Stimulated activated CD8-positive, alpha-beta memory T cell treated with anti-CD3 and anti-CD28 coated beads, Interleukin-15, amount 100 ng/mL, for 48 hours (primary cell): ENCODE measurements at regions not wholly inside any gene's neighbourhood (a gene's known extent, or its start where the extent isn't known, plus 50 kb on each side); places are given as distances from the start of the nearest gene placed in this dataset.
A peak's percentile ranks its signal among the peaks of the same experiment; 100 is the strongest.

Experiments
- DNase-seq, 2 donors: peaks; one replicate each; pipeline ENCODE4 v3.0.0-alpha.2; 2020; ENCODE audit warnings: low read depth in 2 of 2

GRCh38 chr20:19807946-19808330, 49.9 kb downstream of the RIN2 start:
- DNase-seq, result no peak

- DNase-seq, result no peak
These were observed 50.4 kb downstream of the RIN2 start for GRCh38 chr20:19808498-19808897.

- no peak for DNase-seq
These were observed 51.4 kb downstream of the RIN2 start for GRCh38 chr20:19809505-19809904.

GRCh38 chr20:19811231-19811630, 53.2 kb downstream of the RIN2 start:
- DNase-seq, result no peak

GRCh38 chr20:19812056-19812455, 54.0 kb downstream of the RIN2 start:
- no peak for DNase-seq

- no peak for DNase-seq
These were observed 54.6 kb downstream of the RIN2 start for GRCh38 chr20:19812696-19813095.

- DNase-seq, result no peak
These were observed 56.0 kb downstream of the RIN2 start for GRCh38 chr20:19813846-19814640.

- no peak for DNase-seq
These were observed 57.5 kb downstream of the RIN2 start for GRCh38 chr20:19815553-19815991.

- no peak for DNase-seq
These were observed 58.3 kb downstream of the RIN2 start for GRCh38 chr20:19816386-19816785.

- DNase-seq, result no peak
These were observed 59.0 kb downstream of the RIN2 start for GRCh38 chr20:19817017-19817416.

- DNase-seq, result no peak
These were observed 61.1 kb downstream of the RIN2 start for GRCh38 chr20:19819149-19819548.

- no peak for DNase-seq
These were observed 62.6 kb downstream of the RIN2 start for GRCh38 chr20:19820555-19821211.

GRCh38 chr20:19821606-19822005, 63.5 kb downstream of the RIN2 start:
- no peak for DNase-seq

GRCh38 chr20:19823216-19823615, 65.2 kb downstream of the RIN2 start:
- no peak for DNase-seq

GRCh38 chr20:19823971-19824370, 65.9 kb downstream of the RIN2 start:
- DNase-seq, result no peak

- no peak for DNase-seq
These were observed 66.8 kb downstream of the RIN2 start for GRCh38 chr20:19824861-19825260.

GRCh38 chr20:19826179-19826914, 68.3 kb downstream of the RIN2 start:
- no peak for DNase-seq

GRCh38 chr20:19827818-19828217, 69.8 kb downstream of the RIN2 start:
- DNase-seq, result no peak

GRCh38 chr20:19828232-19828631, 70.2 kb downstream of the RIN2 start:
- DNase-seq, result peak; percentile 22 to 36

- no peak for DNase-seq
These were observed 72.2 kb downstream of the RIN2 start for GRCh38 chr20:19830211-19830785.

GRCh38 chr20:19832875-19833274, 74.8 kb downstream of the RIN2 start:
- DNase-seq, result peak; percentile 32 to 44

- no peak for DNase-seq
These were observed 75.3 kb downstream of the RIN2 start for GRCh38 chr20:19833395-19833794.
